ENCODE measurements at regions not wholly inside any gene's neighbourhood (a gene's known extent, or its start where the extent isn't known, plus 50 kb on each side); places are given as distances from the start of the nearest gene placed in this dataset.

DNA sequence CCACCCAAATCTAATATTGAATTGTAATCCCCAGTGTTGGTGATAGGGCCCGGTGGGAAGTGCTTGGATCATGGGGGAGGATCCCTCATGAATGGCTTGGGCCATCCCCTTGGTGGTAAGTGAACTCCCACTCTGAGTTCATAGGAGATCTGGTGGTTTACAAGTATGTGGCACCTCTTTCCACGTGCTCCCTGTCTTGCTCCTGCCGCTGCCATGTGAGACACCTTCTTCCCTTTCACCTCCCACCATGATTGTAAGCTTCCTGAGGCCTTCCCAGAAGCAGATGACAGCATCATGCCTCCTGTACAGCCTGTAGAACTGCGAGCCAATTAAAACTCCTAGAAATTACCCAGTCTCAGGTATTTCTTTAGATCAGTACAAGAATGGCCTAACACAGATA lies 150.8 kb downstream of the SH3BGRL2 start:
- DNase-seq (ENCODE audit: low read depth), result no peak
- no peak overlapping the region for H3K4me3 ChIP-seq (ENCODE audit: low read depth, low read length)
- TF ChIP-seq, protein P1, sequence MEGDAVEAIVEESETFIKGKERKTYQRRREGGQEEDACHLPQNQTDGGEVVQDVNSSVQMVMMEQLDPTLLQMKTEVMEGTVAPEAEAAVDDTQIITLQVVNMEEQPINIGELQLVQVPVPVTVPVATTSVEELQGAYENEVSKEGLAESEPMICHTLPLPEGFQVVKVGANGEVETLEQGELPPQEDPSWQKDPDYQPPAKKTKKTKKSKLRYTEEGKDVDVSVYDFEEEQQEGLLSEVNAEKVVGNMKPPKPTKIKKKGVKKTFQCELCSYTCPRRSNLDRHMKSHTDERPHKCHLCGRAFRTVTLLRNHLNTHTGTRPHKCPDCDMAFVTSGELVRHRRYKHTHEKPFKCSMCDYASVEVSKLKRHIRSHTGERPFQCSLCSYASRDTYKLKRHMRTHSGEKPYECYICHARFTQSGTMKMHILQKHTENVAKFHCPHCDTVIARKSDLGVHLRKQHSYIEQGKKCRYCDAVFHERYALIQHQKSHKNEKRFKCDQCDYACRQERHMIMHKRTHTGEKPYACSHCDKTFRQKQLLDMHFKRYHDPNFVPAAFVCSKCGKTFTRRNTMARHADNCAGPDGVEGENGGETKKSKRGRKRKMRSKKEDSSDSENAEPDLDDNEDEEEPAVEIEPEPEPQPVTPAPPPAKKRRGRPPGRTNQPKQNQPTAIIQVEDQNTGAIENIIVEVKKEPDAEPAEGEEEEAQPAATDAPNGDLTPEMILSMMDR (IDR thresholded peaks at IDR 0.05; ENCODE audit: insufficient read depth, low read depth, low read length), result no peak

DNA sequence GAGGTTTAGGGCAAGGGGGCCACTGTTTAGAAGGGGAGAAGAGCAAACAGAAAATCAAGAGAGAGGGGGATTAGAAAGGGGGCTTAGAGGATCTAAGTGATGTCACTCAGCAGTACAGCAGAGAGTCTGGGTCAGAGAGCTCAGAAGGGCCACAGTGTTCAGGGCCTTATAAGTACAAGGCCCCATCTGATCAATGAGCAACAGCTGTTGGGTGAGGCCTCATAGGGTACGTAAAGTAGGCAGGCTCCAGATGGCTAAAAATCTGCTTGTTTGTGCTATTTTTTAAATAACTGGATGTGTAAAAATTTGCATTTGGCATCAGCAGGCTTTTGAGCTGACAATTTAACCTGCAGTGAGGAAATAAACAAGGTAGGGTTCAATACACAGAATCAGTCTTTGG lies 149.8 kb downstream of the SH3BGRL2 start:
- H3K4me3 ChIP-seq (ENCODE audit: low read depth, low read length), result no peak overlapping the region
- TF ChIP-seq, protein P1 (IDR thresholded peaks at IDR 0.05; ENCODE audit: insufficient read depth, low read depth, low read length), result no peak
- DNase-seq (ENCODE audit: low read depth), result no peak

DNA sequence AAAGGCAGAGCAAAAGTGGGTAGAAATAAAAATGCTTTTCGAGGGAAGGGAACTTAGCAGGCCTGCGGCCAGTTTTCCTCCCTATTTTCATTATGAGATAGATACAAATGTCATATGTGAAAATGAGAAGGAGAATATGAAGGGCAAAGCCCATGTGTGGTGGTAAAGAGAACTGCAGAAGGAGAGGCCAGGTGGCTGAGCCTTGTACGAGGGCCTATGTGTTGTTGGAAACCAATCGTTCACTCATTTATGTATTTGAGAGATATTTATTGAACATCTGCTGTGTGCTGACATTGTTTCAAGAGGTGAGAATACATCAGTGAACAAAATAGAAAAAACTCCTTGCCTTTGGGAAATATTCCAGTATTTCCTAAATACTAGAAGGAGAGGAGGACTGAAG lies 147.7 kb downstream of the SH3BGRL2 start:
- H3K4me3 ChIP-seq (ENCODE audit: low read depth, low read length), result no peak overlapping the region
- TF ChIP-seq, protein P1 (IDR thresholded peaks at IDR 0.05; ENCODE audit: insufficient read depth, low read depth, low read length), result no peak
- DNase-seq (ENCODE audit: low read depth), result no peak

DNA sequence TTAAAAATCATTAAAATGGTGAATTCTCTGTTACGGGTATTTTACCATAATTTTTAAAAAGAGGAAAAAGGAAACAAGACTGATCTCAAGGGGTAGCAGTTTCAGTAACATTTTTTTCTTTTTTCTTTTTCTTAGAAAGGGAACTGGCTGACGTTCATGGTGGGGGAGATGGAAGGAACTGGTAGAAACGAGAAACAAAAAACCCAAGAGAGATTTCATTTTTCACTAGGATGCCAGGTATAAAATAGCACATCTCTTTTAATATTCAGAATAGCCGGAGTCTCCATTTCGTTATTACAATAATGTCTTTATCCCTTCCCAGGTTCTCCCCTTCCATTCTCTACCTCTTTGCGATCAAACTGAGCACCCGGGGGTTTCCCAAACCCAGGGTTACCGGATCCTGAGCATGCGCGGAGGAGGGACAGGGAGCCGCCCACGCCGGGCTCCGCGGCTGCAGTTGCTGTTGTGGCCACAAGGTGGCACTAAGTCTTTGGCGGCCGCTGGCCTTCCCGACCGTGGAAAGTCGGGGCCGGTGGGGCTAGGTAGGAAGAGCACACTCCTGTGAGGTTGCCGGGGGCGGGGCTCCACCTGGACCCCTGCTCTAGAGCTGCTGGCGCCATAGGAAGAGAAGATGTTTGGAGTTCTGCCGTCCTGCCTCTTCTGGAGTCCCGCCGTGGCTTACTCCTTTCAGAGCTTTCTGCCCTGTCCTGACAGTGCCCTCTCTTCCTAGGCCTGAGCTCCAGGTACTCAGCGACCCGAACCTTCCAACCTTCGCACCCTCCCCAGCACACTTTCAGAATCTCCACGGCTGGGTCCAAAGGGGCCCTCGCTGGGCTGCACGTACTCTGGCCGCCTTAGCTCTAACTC lies 146.8 kb downstream of the SH3BGRL2 start:
- DNase-seq (ENCODE audit: low read depth), result peak; percentile 44
- peak overlapping the region; percentile 51 for H3K4me3 ChIP-seq (ENCODE audit: low read depth, low read length)
- TF ChIP-seq, protein P1 (IDR thresholded peaks at IDR 0.05; ENCODE audit: insufficient read depth, low read depth, low read length), result peak; percentile 97

DNA sequence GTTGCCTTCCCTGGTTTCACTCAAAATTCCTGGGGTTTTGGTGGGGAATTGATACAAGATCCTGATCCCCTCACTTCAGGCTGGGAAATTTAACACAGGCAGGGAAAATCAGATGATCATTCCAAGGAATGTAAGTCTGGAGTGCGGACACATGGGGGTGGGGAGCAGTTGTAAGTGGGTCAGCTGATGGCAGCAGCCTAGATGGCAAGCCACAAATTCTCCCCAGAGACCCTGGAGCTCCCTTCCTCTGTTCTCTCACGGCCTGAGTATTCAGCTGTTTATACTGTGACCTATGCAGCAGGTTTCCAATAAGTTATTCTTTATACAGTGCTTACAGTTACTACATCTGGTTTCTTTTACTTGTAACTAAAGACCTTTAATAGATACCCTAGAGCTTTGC lies 144.9 kb downstream of the SH3BGRL2 start:
- TF ChIP-seq, protein P1 (IDR thresholded peaks at IDR 0.05; ENCODE audit: insufficient read depth, low read depth, low read length), result no peak
- no peak overlapping the region for H3K4me3 ChIP-seq (ENCODE audit: low read depth, low read length)
- no peak for DNase-seq (ENCODE audit: low read depth)

DNA sequence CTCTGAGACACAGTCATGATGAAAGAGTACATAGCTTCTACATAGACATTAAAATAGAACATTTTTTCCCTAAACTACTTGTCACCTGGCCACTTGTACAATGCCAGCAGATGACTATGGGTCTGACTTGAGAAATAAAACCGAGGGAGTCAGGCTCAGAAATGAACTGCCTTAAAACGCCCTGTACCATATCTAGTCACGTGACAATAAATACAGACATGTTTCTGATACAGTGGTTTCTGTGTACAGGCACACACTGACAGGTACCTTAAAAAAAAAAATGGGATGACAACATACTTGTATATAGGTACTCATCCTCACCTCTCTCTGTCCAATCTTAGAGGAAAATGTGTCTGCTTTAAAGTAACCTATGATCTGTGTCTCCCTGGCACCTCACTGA lies 144.1 kb downstream of the SH3BGRL2 start:
- TF ChIP-seq, protein P1 (IDR thresholded peaks at IDR 0.05; ENCODE audit: insufficient read depth, low read depth, low read length), result no peak
- no peak for DNase-seq (ENCODE audit: low read depth)
- no peak overlapping the region for H3K4me3 ChIP-seq (ENCODE audit: low read depth, low read length)

Data from fibroblast of villous mesenchyme (primary cell).